GM23338 (cell line): ENCODE measurements at regions not wholly inside any gene's neighbourhood (a gene's known extent, or its start where the extent isn't known, plus 50 kb on each side); places are given as distances from the start of the nearest gene placed in this dataset.

Source experiments
- ATAC-seq: fragments of 200-7000 bp; cut with Tn5 transposase; 3 replicates; pipeline ENCODE4 v1.9.1; 2020
- DNase-seq: peaks from one replicate; pipeline ENCODE4 v3.0.0-alpha.2; 2015; ENCODE audit warnings: low spot score
- H2AFZ ChIP-seq: fragments of 200-600 bp; sonication (generic); 2 replicates; pipeline ENCODE4 v1.8.0; 2016; ENCODE audit warnings: antibody characterized with exemption, mild to moderate bottlenecking, moderate library complexity
- H3F3A ChIP-seq: fragments of 200-600 bp; sonication (generic); replicated peaks from 2 replicates; pipeline ENCODE4 v1.8.0; 2017; ENCODE audit warnings: antibody characterized with exemption, mixed run types, low read depth
- H3K27ac ChIP-seq: fragments of 200-600 bp; sonication (generic); 2 replicates; pipeline ENCODE4 v1.6.1; 2016; ENCODE audit warnings: low read depth
- H3K27me3 ChIP-seq: fragments of 200-600 bp; sonication (generic); 2 replicates; pipeline ENCODE4 v1.8.0; 2016; ENCODE audit warnings: mild to moderate bottlenecking, mixed run types, moderate library complexity; ENCODE audit not compliant: insufficient read depth
- H3K36me3 ChIP-seq: fragments of 200-600 bp; sonication (generic); 2 replicates; pipeline ENCODE4 v1.8.0; 2016; ENCODE audit warnings: mild to moderate bottlenecking; ENCODE audit not compliant: insufficient read depth
- H3K4me1 ChIP-seq: fragments of 200-600 bp; sonication (generic); 2 replicates; pipeline ENCODE4 v1.8.0; 2016; ENCODE audit warnings: mild to moderate bottlenecking, moderate library complexity; ENCODE audit not compliant: insufficient read depth
- H3K4me2 ChIP-seq: fragments of 200-600 bp; sonication (generic); 2 replicates; pipeline ENCODE4 v1.7.1; 2017; ENCODE audit warnings: mixed run types
- H3K4me3 ChIP-seq: fragments of 200-600 bp; sonication (generic); 2 replicates; pipeline ENCODE4 v1.6.1; 2016; ENCODE audit warnings: mixed run types
- H3K79me2 ChIP-seq: fragments of 200-600 bp; sonication (generic); replicated peaks from 2 replicates; pipeline ENCODE4 v1.8.0; 2017; ENCODE audit warnings: mild to moderate bottlenecking; ENCODE audit not compliant: insufficient read depth
- H3K9me2 ChIP-seq: fragments of 200-600 bp; sonication (generic); 2 replicates; pipeline ENCODE4 v1.8.0; 2017; ENCODE audit not compliant: insufficient read depth
- H4K20me1 ChIP-seq: fragments of 200-600 bp; sonication (generic); replicated peaks from 2 replicates; pipeline ENCODE4 v1.8.0; 2017; ENCODE audit warnings: mild to moderate bottlenecking; ENCODE audit not compliant: insufficient read depth
- H3K27ac Mint-ChIP-seq: 2 replicates; pipeline ENCODE4 v1.8.0; 2020; ENCODE audit warnings: inconsistent platforms, mild to moderate bottlenecking, moderate library complexity, mixed read lengths
- H3K27me3 Mint-ChIP-seq: 3 replicates; pipeline ENCODE4 v1.8.0; 2022; ENCODE audit warnings: low read depth, mild to moderate bottlenecking, moderate library complexity, mixed read lengths, inconsistent platforms; ENCODE audit not compliant: insufficient read depth, poor library complexity
- H3K36me3 Mint-ChIP-seq: 3 replicates; pipeline ENCODE4 v1.8.0; 2021; ENCODE audit warnings: low read depth, mild to moderate bottlenecking, inconsistent platforms, moderate library complexity, mixed read lengths
- H3K4me1 Mint-ChIP-seq: 3 replicates; pipeline ENCODE4 v1.8.0; 2020; ENCODE audit warnings: mild to moderate bottlenecking, inconsistent platforms, mixed read lengths
- H3K4me3 Mint-ChIP-seq: 3 replicates; pipeline ENCODE4 v1.8.0; 2021; ENCODE audit warnings: moderate library complexity, mild to moderate bottlenecking, inconsistent platforms, mixed read lengths
- H3K9me3 Mint-ChIP-seq: 3 replicates; pipeline ENCODE4 v1.8.0; 2020; ENCODE audit warnings: moderate library complexity, mild to moderate bottlenecking, inconsistent platforms, mixed read lengths
- CREB1 ChIP-seq: fragments of 250-450 bp; sonication (Bioruptor Pico); IDR thresholded peaks from 2 replicates; pipeline ENCODE4 v1.5.0; 2020; ENCODE audit warnings: low read depth, mild to moderate bottlenecking, moderate library complexity
- EZH2 ChIP-seq: fragments of 200-600 bp; sonication (generic); IDR thresholded peaks from one replicate; pipeline ENCODE4 v1.8.0; 2017; ENCODE audit warnings: antibody characterized with exemption, mild to moderate bottlenecking, low read depth; ENCODE audit not compliant: unreplicated experiment
- EZH2phosphoT487 ChIP-seq: fragments of 200-600 bp; sonication (generic); IDR thresholded peaks from one replicate; pipeline ENCODE4 v1.8.1; 2018; ENCODE audit warnings: antibody characterized with exemption; ENCODE audit not compliant: unreplicated experiment
- JUNB ChIP-seq: IDR thresholded peaks from one replicate; pipeline ENCODE4 v1.6.1; 2016; ENCODE audit warnings: antibody characterized with exemption; ENCODE audit not compliant: unreplicated experiment
- NANOG ChIP-seq: IDR thresholded peaks from 2 replicates; pipeline ENCODE4 v1.6.1; 2016; ENCODE audit warnings: antibody characterized with exemption, borderline replicate concordance
- POLR2AphosphoS5 ChIP-seq: IDR thresholded peaks from 2 replicates; pipeline ENCODE4 v1.6.1; 2016; ENCODE audit warnings: antibody characterized with exemption, low read depth
- STAT1 ChIP-seq: IDR thresholded peaks from one replicate; pipeline ENCODE4 v1.6.1; 2016; ENCODE audit warnings: antibody characterized with exemption; ENCODE audit not compliant: unreplicated experiment
- ZNF114 ChIP-seq: fragments of 250-450 bp; sonication (Bioruptor Pico); IDR thresholded peaks from 2 replicates; pipeline ENCODE4 v1.5.0; 2020; ENCODE audit warnings: mild to moderate bottlenecking, moderate library complexity
- ZNF331 ChIP-seq: fragments of 250-450 bp; sonication (Bioruptor Pico); IDR thresholded peaks from 2 replicates; pipeline ENCODE4 v1.5.0; 2020; ENCODE audit warnings: low read depth, mild to moderate bottlenecking, moderate library complexity
- TF ChIP-seq, protein P1 (sequence below), 2 experiments: fragments of 200-600 bp in 1 of 2; sonication (generic) in 1 of 2; conservative IDR thresholded peaks; 2 replicates each; pipeline versions ENCODE4 v1.5.1 to v1.6.1; 2016 to 2017; ENCODE audit warnings: antibody characterized with exemption in 2 of 2, low read depth in 2 of 2, mild to moderate bottlenecking in 2 of 2, moderate library complexity in 1 of 2
- TF ChIP-seq, protein P2 (sequence below): IDR thresholded peaks from one replicate; pipeline ENCODE4 v1.6.1; 2018; ENCODE audit warnings: antibody characterized with exemption; ENCODE audit not compliant: unreplicated experiment
- TF ChIP-seq, protein P3 (sequence below): IDR thresholded peaks from 2 replicates; pipeline ENCODE4 v1.6.1; 2016; ENCODE audit warnings: antibody characterized with exemption
- TF ChIP-seq, protein P4 (sequence below): fragments of 250-450 bp; sonication (Bioruptor Pico); IDR thresholded peaks from 2 replicates; pipeline ENCODE4 v1.5.0; 2020; ENCODE audit warnings: mild to moderate bottlenecking, moderate library complexity

DNA sequence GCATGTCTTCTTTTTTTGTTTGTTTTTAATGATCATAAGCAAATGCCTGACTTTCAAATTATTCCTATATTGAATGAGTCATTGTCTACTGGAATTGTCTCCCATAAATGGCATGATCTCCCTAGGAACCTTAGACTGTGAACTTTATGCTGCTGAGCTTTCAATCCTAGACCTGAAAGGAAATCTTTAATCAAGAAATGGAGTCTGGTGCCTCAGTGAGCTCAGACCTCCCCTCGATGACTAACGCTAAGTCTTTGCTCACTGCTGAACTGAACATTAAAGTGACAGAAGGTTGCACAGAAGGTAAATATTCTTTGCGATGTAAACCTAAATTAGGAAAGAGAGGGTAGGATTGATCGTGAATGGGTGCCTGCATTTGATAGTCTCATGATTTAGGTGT is 745.2 kb upstream of the WWC1 start:
- no peaks in the 10 kb centered on the region for H3K27me3 Mint-ChIP-seq

More for the DNA sequence above, 745.2 kb upstream of the WWC1 start:
- no peak overlapping the region for H3K4me3 Mint-ChIP-seq
- DNase-seq (no peak), ATAC-seq (no peak)
- Histone ChIP-seq H3K27ac (no peak overlapping the region), H3K4me1 (peaks cover 34% of the 10 kb centered on the region), H4K20me1 (no peaks in the 10 kb centered on the region), H3K9me2 (peaks cover 8% of the 10 kb centered on the region; the same call in 1 of the 2 replicates), H3F3A (no peaks in the 10 kb centered on the region), H3K4me3 (no peak overlapping the region), H3K79me2 (no peaks in the 10 kb centered on the region), H3K27me3 (no peaks in the 10 kb centered on the region), H2AFZ (no peak overlapping the region), H3K36me3 (no peaks in the 10 kb centered on the region), H3K4me2 (no peak overlapping the region)
- H3K4me1 Mint-ChIP-seq = peaks cover 33% of the 10 kb centered on the region
- H3K9me3 Mint-ChIP-seq = no peaks in the 10 kb centered on the region
- no peaks in the 10 kb centered on the region for H3K36me3 Mint-ChIP-seq
- H3K27ac Mint-ChIP-seq = no peak overlapping the region
- TF ChIP-seq JUNB (no peak), NANOG (no peak), ZNF114 (CRISPR knock-in tag) (no peak), STAT1 (no peak), CREB1 (CRISPR knock-in tag) (no peak), EZH2phosphoT487 (no peak), ZNF331 (CRISPR knock-in tag) (no peak), POLR2AphosphoS5 (no peak), EZH2 (no peak)
- TF ChIP-seq, protein P1, sequence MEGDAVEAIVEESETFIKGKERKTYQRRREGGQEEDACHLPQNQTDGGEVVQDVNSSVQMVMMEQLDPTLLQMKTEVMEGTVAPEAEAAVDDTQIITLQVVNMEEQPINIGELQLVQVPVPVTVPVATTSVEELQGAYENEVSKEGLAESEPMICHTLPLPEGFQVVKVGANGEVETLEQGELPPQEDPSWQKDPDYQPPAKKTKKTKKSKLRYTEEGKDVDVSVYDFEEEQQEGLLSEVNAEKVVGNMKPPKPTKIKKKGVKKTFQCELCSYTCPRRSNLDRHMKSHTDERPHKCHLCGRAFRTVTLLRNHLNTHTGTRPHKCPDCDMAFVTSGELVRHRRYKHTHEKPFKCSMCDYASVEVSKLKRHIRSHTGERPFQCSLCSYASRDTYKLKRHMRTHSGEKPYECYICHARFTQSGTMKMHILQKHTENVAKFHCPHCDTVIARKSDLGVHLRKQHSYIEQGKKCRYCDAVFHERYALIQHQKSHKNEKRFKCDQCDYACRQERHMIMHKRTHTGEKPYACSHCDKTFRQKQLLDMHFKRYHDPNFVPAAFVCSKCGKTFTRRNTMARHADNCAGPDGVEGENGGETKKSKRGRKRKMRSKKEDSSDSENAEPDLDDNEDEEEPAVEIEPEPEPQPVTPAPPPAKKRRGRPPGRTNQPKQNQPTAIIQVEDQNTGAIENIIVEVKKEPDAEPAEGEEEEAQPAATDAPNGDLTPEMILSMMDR (conservative IDR thresholded peaks at IDR 0.05; ENCODE audit: low read depth in 2 of 2) = no peak
- TF ChIP-seq, protein P2, sequence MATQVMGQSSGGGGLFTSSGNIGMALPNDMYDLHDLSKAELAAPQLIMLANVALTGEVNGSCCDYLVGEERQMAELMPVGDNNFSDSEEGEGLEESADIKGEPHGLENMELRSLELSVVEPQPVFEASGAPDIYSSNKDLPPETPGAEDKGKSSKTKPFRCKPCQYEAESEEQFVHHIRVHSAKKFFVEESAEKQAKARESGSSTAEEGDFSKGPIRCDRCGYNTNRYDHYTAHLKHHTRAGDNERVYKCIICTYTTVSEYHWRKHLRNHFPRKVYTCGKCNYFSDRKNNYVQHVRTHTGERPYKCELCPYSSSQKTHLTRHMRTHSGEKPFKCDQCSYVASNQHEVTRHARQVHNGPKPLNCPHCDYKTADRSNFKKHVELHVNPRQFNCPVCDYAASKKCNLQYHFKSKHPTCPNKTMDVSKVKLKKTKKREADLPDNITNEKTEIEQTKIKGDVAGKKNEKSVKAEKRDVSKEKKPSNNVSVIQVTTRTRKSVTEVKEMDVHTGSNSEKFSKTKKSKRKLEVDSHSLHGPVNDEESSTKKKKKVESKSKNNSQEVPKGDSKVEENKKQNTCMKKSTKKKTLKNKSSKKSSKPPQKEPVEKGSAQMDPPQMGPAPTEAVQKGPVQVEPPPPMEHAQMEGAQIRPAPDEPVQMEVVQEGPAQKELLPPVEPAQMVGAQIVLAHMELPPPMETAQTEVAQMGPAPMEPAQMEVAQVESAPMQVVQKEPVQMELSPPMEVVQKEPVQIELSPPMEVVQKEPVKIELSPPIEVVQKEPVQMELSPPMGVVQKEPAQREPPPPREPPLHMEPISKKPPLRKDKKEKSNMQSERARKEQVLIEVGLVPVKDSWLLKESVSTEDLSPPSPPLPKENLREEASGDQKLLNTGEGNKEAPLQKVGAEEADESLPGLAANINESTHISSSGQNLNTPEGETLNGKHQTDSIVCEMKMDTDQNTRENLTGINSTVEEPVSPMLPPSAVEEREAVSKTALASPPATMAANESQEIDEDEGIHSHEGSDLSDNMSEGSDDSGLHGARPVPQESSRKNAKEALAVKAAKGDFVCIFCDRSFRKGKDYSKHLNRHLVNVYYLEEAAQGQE = no peak
- TF ChIP-seq, protein P3, sequence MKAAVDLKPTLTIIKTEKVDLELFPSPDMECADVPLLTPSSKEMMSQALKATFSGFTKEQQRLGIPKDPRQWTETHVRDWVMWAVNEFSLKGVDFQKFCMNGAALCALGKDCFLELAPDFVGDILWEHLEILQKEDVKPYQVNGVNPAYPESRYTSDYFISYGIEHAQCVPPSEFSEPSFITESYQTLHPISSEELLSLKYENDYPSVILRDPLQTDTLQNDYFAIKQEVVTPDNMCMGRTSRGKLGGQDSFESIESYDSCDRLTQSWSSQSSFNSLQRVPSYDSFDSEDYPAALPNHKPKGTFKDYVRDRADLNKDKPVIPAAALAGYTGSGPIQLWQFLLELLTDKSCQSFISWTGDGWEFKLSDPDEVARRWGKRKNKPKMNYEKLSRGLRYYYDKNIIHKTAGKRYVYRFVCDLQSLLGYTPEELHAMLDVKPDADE = no peak
- TF ChIP-seq, protein P4, sequence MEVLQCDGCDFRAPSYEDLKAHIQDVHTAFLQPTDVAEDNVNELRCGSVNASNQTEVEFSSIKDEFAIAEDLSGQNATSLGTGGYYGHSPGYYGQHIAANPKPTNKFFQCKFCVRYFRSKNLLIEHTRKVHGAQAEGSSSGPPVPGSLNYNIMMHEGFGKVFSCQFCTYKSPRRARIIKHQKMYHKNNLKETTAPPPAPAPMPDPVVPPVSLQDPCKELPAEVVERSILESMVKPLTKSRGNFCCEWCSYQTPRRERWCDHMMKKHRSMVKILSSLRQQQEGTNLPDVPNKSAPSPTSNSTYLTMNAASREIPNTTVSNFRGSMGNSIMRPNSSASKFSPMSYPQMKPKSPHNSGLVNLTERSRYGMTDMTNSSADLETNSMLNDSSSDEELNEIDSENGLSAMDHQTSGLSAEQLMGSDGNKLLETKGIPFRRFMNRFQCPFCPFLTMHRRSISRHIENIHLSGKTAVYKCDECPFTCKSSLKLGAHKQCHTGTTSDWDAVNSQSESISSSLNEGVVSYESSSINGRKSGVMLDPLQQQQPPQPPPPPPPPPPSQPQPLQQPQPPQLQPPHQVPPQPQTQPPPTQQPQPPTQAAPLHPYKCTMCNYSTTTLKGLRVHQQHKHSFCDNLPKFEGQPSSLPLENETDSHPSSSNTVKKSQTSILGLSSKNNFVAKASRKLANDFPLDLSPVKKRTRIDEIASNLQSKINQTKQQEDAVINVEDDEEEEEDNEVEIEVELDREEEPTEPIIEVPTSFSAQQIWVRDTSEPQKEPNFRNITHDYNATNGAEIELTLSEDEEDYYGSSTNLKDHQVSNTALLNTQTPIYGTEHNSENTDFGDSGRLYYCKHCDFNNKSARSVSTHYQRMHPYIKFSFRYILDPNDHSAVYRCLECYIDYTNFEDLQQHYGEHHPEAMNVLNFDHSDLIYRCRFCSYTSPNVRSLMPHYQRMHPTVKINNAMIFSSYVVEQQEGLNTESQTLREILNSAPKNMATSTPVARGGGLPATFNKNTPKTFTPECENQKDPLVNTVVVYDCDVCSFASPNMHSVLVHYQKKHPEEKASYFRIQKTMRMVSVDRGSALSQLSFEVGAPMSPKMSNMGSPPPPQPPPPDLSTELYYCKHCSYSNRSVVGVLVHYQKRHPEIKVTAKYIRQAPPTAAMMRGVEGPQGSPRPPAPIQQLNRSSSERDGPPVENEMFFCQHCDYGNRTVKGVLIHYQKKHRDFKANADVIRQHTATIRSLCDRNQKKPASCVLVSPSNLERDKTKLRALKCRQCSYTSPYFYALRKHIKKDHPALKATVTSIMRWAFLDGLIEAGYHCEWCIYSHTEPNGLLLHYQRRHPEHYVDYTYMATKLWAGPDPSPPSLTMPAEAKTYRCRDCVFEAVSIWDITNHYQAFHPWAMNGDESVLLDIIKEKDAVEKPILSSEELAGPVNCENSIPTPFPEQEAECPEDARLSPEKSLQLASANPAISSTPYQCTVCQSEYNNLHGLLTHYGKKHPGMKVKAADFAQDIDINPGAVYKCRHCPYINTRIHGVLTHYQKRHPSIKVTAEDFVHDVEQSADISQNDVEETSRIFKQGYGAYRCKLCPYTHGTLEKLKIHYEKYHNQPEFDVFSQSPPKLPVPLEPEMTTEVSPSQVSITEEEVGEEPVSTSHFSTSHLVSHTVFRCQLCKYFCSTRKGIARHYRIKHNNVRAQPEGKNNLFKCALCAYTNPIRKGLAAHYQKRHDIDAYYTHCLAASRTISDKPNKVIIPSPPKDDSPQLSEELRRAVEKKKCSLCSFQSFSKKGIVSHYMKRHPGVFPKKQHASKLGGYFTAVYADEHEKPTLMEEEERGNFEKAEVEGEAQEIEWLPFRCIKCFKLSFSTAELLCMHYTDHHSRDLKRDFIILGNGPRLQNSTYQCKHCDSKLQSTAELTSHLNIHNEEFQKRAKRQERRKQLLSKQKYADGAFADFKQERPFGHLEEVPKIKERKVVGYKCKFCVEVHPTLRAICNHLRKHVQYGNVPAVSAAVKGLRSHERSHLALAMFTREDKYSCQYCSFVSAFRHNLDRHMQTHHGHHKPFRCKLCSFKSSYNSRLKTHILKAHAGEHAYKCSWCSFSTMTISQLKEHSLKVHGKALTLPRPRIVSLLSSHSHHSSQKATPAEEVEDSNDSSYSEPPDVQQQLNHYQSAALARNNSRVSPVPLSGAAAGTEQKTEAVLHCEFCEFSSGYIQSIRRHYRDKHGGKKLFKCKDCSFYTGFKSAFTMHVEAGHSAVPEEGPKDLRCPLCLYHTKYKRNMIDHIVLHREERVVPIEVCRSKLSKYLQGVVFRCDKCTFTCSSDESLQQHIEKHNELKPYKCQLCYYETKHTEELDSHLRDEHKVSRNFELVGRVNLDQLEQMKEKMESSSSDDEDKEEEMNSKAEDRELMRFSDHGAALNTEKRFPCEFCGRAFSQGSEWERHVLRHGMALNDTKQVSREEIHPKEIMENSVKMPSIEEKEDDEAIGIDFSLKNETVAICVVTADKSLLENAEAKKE = no peak
